Caco-2 (cell line): ENCODE measurements at regions not wholly inside any gene's neighbourhood (a gene's known extent, or its start where the extent isn't known, plus 50 kb on each side); places are given as distances from the start of the nearest gene placed in this dataset.

Experiments used
- BruUV-seq: library from RNA; stranded (reverse); fragments of 400-500 nt; replicated peaks from 2 replicates; lab custom pipeline; 2021; lab: Mats Ljungman, UMichigan
- CTCF ChIA-PET: fragments of 300-600 bp; sonication (Branson Sonifier 250); formaldehyde crosslinking; loops from one replicate; lab custom pipeline; 2022; ENCODE audit warnings: antibody characterized with exemption; lab: Charles Lee
- POLR2A ChIA-PET: fragments of 300-600 bp; sonication (Branson Sonifier 250); formaldehyde crosslinking; loops from one replicate; lab custom pipeline; 2022; ENCODE audit warnings: antibody characterized with exemption; lab: Charles Lee
- DNase-seq, 2 experiments: peaks; one replicate each; pipeline versions ENCODE4 v3.0.0 to v3.0.0-alpha.2; 2020 to 2022
- H3K27me3 ChIP-seq: replicated peaks from 2 replicates; pipeline ENCODE4 v1.6.0; 2011; ENCODE audit warnings: low read length; ENCODE audit not compliant: control insufficient read depth, insufficient read depth
- H3K36me3 ChIP-seq: 2 replicates; pipeline ENCODE4 v1.5.1; 2011; ENCODE audit warnings: low read length; ENCODE audit not compliant: control insufficient read depth, insufficient read depth
- H3K4me1 ChIP-seq: fragments of 250-450 bp; sonication (Bioruptor Pico); 2 replicates; pipeline ENCODE4 v1.5.1; 2020; ENCODE audit warnings: mild to moderate bottlenecking
- H3K4me3 ChIP-seq: 2 replicates; pipeline ENCODE4 v1.5.1; 2011; ENCODE audit warnings: low read depth, mild to moderate bottlenecking, control low read depth, low read length
- H3K9me3 ChIP-seq: fragments of 250-450 bp; sonication (Bioruptor Pico); 2 replicates; pipeline ENCODE4 v1.5.1; 2020; ENCODE audit warnings: mild to moderate bottlenecking, moderate library complexity
- H3K27ac Mint-ChIP-seq: one replicate; pipeline ENCODE4 v1.8.0; 2022; ENCODE audit warnings: mixed read lengths; ENCODE audit not compliant: unreplicated experiment
- H3K27me3 Mint-ChIP-seq: one replicate; pipeline ENCODE4 v1.8.0; 2022; ENCODE audit warnings: mixed read lengths; ENCODE audit not compliant: insufficient read depth, unreplicated experiment
- H3K36me3 Mint-ChIP-seq: one replicate; pipeline ENCODE4 v1.8.0; 2022; ENCODE audit warnings: mild to moderate bottlenecking, mixed read lengths; ENCODE audit not compliant: insufficient read depth, unreplicated experiment
- H3K4me1 Mint-ChIP-seq: one replicate; pipeline ENCODE4 v1.8.0; 2022; ENCODE audit warnings: low read depth, mixed read lengths; ENCODE audit not compliant: unreplicated experiment
- H3K4me3 Mint-ChIP-seq: one replicate; pipeline ENCODE4 v1.8.0; 2022; ENCODE audit warnings: mild to moderate bottlenecking, moderate library complexity, mixed read lengths; ENCODE audit not compliant: unreplicated experiment
- H3K9me3 Mint-ChIP-seq: one replicate; pipeline ENCODE4 v1.8.0; 2022; ENCODE audit warnings: mixed read lengths; ENCODE audit not compliant: unreplicated experiment
- CTCF ChIP-seq, 2 experiments: fragments of 200-600 bp in 1 of 2; IDR thresholded peaks; 1 replicate in 1 of 2; 2 replicates in 1 of 2; pipeline versions ENCODE4 v1.5.1 to v1.8.0; 2011 to 2022; ENCODE audit warnings: antibody characterized with exemption in 1 of 2, control low read depth in 1 of 2, inconsistent platforms in 1 of 2, low read depth in 1 of 2, low read length in 1 of 2, mild to moderate bottlenecking in 1 of 2, moderate library complexity in 1 of 2; ENCODE audit not compliant: insufficient read depth in 1 of 2, severe bottlenecking in 1 of 2, unreplicated experiment in 1 of 2
- intact Hi-C: fragments of 100-400 bp; cut with micrococcal nuclease; formaldehyde crosslinking; loops from one replicate; pipeline ENCODE4 v1.10.0; 2022; ENCODE audit not compliant: unreplicated experiment

- H3K27ac Mint-ChIP-seq: no peak overlapping the region
- no TSS peak for BruUV-seq
- ChIA-PET CTCF (interaction anchor here (0.6 kb wide), 1 partner anchor 117 kb away, joined by 8 read pairs; no protein-coding TSS in a partner anchor), POLR2A (no interaction called here)
- no peaks in the 10 kb centered on the region for H3K36me3 Mint-ChIP-seq
- peaks cover 9% of the 10 kb centered on the region for H3K9me3 Mint-ChIP-seq
- DNase-seq: no peak
- H3K4me1 ChIP-seq: no peaks in the 10 kb centered on the region
- no peaks in the 10 kb centered on the region for H3K9me3 ChIP-seq
- TF ChIP-seq CTCF (IDR thresholded peaks at IDR 0.05; ENCODE audit: insufficient read depth in 1 of 2, low read depth in 1 of 2, low read length in 1 of 2, severe bottlenecking in 1 of 2, unreplicated experiment in 1 of 2): no peak
- peaks cover 14% of the 10 kb centered on the region for H3K27me3 Mint-ChIP-seq
- intact Hi-C loops: no loop called here
- no peaks in the 10 kb centered on the region for H3K36me3 ChIP-seq
- H3K4me3 ChIP-seq: no peak overlapping the region
- no peaks in the 10 kb centered on the region for H3K4me1 Mint-ChIP-seq
- no peak overlapping the region for H3K4me3 Mint-ChIP-seq
- H3K27me3 ChIP-seq: no peaks in the 10 kb centered on the region
These were observed 368.0 kb upstream of the WWC1 start for GRCh38 chr5:167923396-167923795.

- Histone ChIP-seq H3K9me3 (no peaks in the 10 kb centered on the region), H3K36me3 (no peaks in the 10 kb centered on the region), H3K27me3 (no peaks in the 10 kb centered on the region), H3K4me3 (no peak overlapping the region), H3K4me1 (no peaks in the 10 kb centered on the region)
- intact Hi-C loops: no loop called here
- no peak for DNase-seq
- no peak for TF ChIP-seq CTCF (IDR thresholded peaks at IDR 0.05; ENCODE audit: insufficient read depth in 1 of 2, low read depth in 1 of 2, low read length in 1 of 2, severe bottlenecking in 1 of 2, unreplicated experiment in 1 of 2)
- Mint-ChIP-seq H3K36me3 (no peaks in the 10 kb centered on the region), H3K27me3 (peaks cover 24% of the 10 kb centered on the region), H3K27ac (no peak overlapping the region), H3K4me3 (no peak overlapping the region), H3K9me3 (no peaks in the 10 kb centered on the region), H3K4me1 (peaks cover 4% of the 10 kb centered on the region)
- CTCF ChIA-PET: no interaction called here
- POLR2A ChIA-PET: no interaction called here
- no TSS peak for BruUV-seq
These were observed 361.6 kb upstream of the WWC1 start for GRCh38 chr5:167929841-167930240.

- no peak overlapping the region for H3K27ac Mint-ChIP-seq
- H3K27me3 ChIP-seq: no peaks in the 10 kb centered on the region; the same call in 1 of the 2 replicates
- H3K27me3 Mint-ChIP-seq: peaks cover 35% of the 10 kb centered on the region
- ChIA-PET CTCF (no interaction called here), POLR2A (no interaction called here)
- no peaks in the 10 kb centered on the region for H3K9me3 ChIP-seq
- H3K9me3 Mint-ChIP-seq: peaks cover 10% of the 10 kb centered on the region
- H3K4me3 Mint-ChIP-seq: no peak overlapping the region
- peaks cover 7% of the 10 kb centered on the region for H3K4me1 Mint-ChIP-seq
- no peaks in the 10 kb centered on the region for H3K4me1 ChIP-seq
- H3K4me3 ChIP-seq: no peak overlapping the region
- H3K36me3 Mint-ChIP-seq: no peaks in the 10 kb centered on the region
- BruUV-seq: no TSS peak
- no peak for TF ChIP-seq CTCF (IDR thresholded peaks at IDR 0.05; ENCODE audit: insufficient read depth in 1 of 2, low read depth in 1 of 2, low read length in 1 of 2, severe bottlenecking in 1 of 2, unreplicated experiment in 1 of 2)
- DNase-seq: no peak
- H3K36me3 ChIP-seq: no peaks in the 10 kb centered on the region
- intact Hi-C loops: no loop called here
These were observed 356.9 kb upstream of the WWC1 start for GRCh38 chr5:167934551-167934971.
